ENCODE measurements at regions not wholly inside any gene's neighbourhood (a gene's known extent, or its start where the extent isn't known, plus 50 kb on each side); places are given as distances from the start of the nearest gene placed in this dataset.

DNA sequence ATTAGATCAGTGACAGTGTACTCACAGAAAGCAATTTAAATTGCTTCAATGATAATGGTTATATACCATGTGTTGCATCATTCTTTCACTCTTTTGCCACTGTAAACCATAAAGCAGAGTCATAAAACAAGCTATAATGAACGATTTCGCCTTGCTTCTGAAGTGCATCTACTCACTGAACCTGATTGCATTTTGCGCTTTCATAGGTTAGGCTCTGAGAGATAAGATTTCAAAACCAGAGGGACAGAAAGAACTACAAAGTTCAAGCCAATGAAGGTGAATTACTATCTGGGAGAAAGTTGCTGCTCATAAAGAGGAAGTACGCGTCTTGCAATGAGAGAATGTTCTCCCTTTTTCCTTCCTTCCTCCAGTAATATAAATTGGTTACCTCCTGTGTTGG lies 412.7 kb downstream of the CETN3 start:
- H3K9me3 ChIP-seq (replicated peaks; ENCODE audit: control insufficient read depth, insufficient read depth, low read length) = no peaks in the 10 kb centered on the region
- no TSS peak for BruUV-seq (replicated peaks)
- no peak for TF ChIP-seq GATA2 (IDR thresholded peaks at IDR 0.05; ENCODE audit: insufficient read depth, insufficient read length, low read depth, low read length)
- TF ChIP-seq EZH2 (IDR thresholded peaks at IDR 0.05; ENCODE audit: borderline replicate concordance, low read depth, low read length, severe bottlenecking) = no peak
- TF ChIP-seq, protein P1, sequence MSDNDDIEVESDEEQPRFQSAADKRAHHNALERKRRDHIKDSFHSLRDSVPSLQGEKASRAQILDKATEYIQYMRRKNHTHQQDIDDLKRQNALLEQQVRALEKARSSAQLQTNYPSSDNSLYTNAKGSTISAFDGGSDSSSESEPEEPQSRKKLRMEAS (IDR thresholded peaks at IDR 0.05; ENCODE audit: insufficient read depth, insufficient read length) = no peak
- TF ChIP-seq POLR2AphosphoS5 (IDR thresholded peaks at IDR 0.05; ENCODE audit: insufficient read depth, low read depth, low read length) = no peak
- no peak for TF ChIP-seq POLR2A (IDR thresholded peaks at IDR 0.05; ENCODE audit: low read depth, low read length)
- no peak for TF ChIP-seq MYC (IDR thresholded peaks at IDR 0.05; ENCODE audit: low read depth, low read length)
- TF ChIP-seq, protein P2, sequence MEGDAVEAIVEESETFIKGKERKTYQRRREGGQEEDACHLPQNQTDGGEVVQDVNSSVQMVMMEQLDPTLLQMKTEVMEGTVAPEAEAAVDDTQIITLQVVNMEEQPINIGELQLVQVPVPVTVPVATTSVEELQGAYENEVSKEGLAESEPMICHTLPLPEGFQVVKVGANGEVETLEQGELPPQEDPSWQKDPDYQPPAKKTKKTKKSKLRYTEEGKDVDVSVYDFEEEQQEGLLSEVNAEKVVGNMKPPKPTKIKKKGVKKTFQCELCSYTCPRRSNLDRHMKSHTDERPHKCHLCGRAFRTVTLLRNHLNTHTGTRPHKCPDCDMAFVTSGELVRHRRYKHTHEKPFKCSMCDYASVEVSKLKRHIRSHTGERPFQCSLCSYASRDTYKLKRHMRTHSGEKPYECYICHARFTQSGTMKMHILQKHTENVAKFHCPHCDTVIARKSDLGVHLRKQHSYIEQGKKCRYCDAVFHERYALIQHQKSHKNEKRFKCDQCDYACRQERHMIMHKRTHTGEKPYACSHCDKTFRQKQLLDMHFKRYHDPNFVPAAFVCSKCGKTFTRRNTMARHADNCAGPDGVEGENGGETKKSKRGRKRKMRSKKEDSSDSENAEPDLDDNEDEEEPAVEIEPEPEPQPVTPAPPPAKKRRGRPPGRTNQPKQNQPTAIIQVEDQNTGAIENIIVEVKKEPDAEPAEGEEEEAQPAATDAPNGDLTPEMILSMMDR (IDR thresholded peaks at IDR 0.05; ENCODE audit: extremely low read depth in 1 of 2, insufficient read depth in 1 of 2, low read depth in 1 of 2, low read length in 2 of 2) = no peak
- TF ChIP-seq FOS (IDR thresholded peaks at IDR 0.05; ENCODE audit: borderline replicate concordance, insufficient read depth, low read length) = no peak
- no peak for TF ChIP-seq JUN (IDR thresholded peaks at IDR 0.05; ENCODE audit: borderline replicate concordance, insufficient read depth, insufficient read length, low read depth)
- H3K4me1 ChIP-seq (ENCODE audit: control insufficient read depth, extremely low read depth, insufficient read depth, low read length) = no peaks in the 10 kb centered on the region
- intact Hi-C loops (cut with micrococcal nuclease) = no loop called here
- FAIRE-seq (no peak), DNase-seq (ENCODE audit: low read depth, low spot score) (no peak)
- dilution Hi-C loops (cut with MboI; ENCODE audit: extremely low pct_ligation_motif_present, low sequenced_read_pairs) = no loop called here
- no peaks in the 10 kb centered on the region for H3K9me1 ChIP-seq (replicated peaks; ENCODE audit: control insufficient read depth, extremely low read depth, insufficient read depth, low read length)
- no peak overlapping the region for H3K27ac ChIP-seq (ENCODE audit: insufficient read depth, low read depth, low read length)
- no peaks in the 10 kb centered on the region for H4K20me1 ChIP-seq (replicated peaks; ENCODE audit: control insufficient read depth, extremely low read depth, insufficient read depth, low read length)
- H3K27me3 ChIP-seq (ENCODE audit: control insufficient read depth in 2 of 2, insufficient read depth in 2 of 2, low read length in 2 of 2) = no peaks in the 10 kb centered on the region
- H3K9ac ChIP-seq (replicated peaks; ENCODE audit: extremely low read depth, insufficient read depth, low read length) = no peak overlapping the region
- H3K4me3 ChIP-seq (replicated peaks in 1 of 3; ENCODE audit: insufficient read depth in 1 of 3, low read depth in 1 of 3, low read length in 3 of 3) = no peak overlapping the region
- no peaks in the 10 kb centered on the region for H3K79me2 ChIP-seq (ENCODE audit: control insufficient read depth, insufficient read depth, low read length)
- H3K4me2 ChIP-seq (ENCODE audit: insufficient read depth, low read length) = no peak overlapping the region
- no peak overlapping the region for H2AFZ ChIP-seq (ENCODE audit: low read depth, low read length)
- POLR2A ChIA-PET = no interaction called here
- H3K36me3 ChIP-seq (ENCODE audit: control insufficient read depth in 2 of 2, extremely low read depth in 1 of 2, insufficient read depth in 2 of 2, low read length in 2 of 2) = no peaks in the 10 kb centered on the region
- CTCF ChIA-PET = interaction anchor here (1.0 kb wide), 1 partner anchor 165 kb away, joined by 3 read pairs; no protein-coding TSS in a partner anchor

Measured in endothelial cell of umbilical vein (primary cell).